HG03457 (cell line): ENCODE measurements at regions not wholly inside any gene's neighbourhood (a gene's known extent, or its start where the extent isn't known, plus 50 kb on each side); places are given as distances from the start of the nearest gene placed in this dataset.

Experiments used
- ATAC-seq: cut with Tn5 transposase; IDR thresholded peaks from one replicate; pipeline ENCODE4 v1.9.1; 2021; ENCODE audit warnings: moderate number of reproducible peaks; ENCODE audit not compliant: unreplicated experiment

- ATAC-seq: no peak
These were observed 1625.6 kb upstream of the C9orf72 start for GRCh38 chr9:29198861-29199260.

GRCh38 chr9:29199975-29200374 lies 1626.7 kb upstream of the C9orf72 start:
- no peak for ATAC-seq

GRCh38 chr9:29200650-29201049 lies 1627.4 kb upstream of the C9orf72 start:
- no peak for ATAC-seq

GRCh38 chr9:29203244-29203930 lies 1630.1 kb upstream of the C9orf72 start:
- ATAC-seq: no peak

- no peak for ATAC-seq
These were observed 1635.4 kb upstream of the C9orf72 start for GRCh38 chr9:29208670-29209069.

GRCh38 chr9:29209748-29210291 lies 1636.5 kb upstream of the C9orf72 start:
- no peak for ATAC-seq

- no peak for ATAC-seq
These were observed 1637.8 kb upstream of the C9orf72 start for GRCh38 chr9:29211003-29211579.

- ATAC-seq: peak; percentile 86
These were observed 1638.5 kb upstream of the C9orf72 start for GRCh38 chr9:29211580-29212396.

GRCh38 chr9:29212397-29213387 lies 1639.4 kb upstream of the C9orf72 start:
- no peak for ATAC-seq

GRCh38 chr9:29213417-29214153 lies 1640.3 kb upstream of the C9orf72 start, which contains the start of gene LINGO2:
Gene LINGO2 (minus strand): TSS chr9:29213601.
- no peak for ATAC-seq

GRCh38 chr9:29214154-29214689 lies 1640.9 kb upstream of the C9orf72 start:
- ATAC-seq: no peak

- no peak for ATAC-seq
These were observed 1641.5 kb upstream of the C9orf72 start for GRCh38 chr9:29214690-29215253.

GRCh38 chr9:29217966-29218365 lies 1644.7 kb upstream of the C9orf72 start:
- no peak for ATAC-seq

GRCh38 chr9:29220596-29221251 lies 1647.4 kb upstream of the C9orf72 start:
- no peak for ATAC-seq

GRCh38 chr9:29228558-29228957 lies 1655.3 kb upstream of the C9orf72 start:
- no peak for ATAC-seq

GRCh38 chr9:29230931-29231330 lies 1657.7 kb upstream of the C9orf72 start:
- no peak for ATAC-seq

- no peak for ATAC-seq
These were observed 1659.9 kb upstream of the C9orf72 start for GRCh38 chr9:29233193-29233592.

- ATAC-seq: no peak
These were observed 1668.0 kb upstream of the C9orf72 start for GRCh38 chr9:29241320-29241719.

GRCh38 chr9:29245351-29245750 lies 1672.1 kb upstream of the C9orf72 start:
- ATAC-seq: no peak
